IPS-18a (cell line): ENCODE measurements at regions not wholly inside any gene's neighbourhood (a gene's known extent, or its start where the extent isn't known, plus 50 kb on each side); places are given as distances from the start of the nearest gene placed in this dataset.
"Not testable (repeated sequence)": the region's sequence is repeated elsewhere in the genome, so short reads cannot be mapped to it uniquely, and the experiment has no call there.

Source experiments
- H3K27ac ChIP-seq: one replicate; pipeline ENCODE4 v1.5.1; 2013; ENCODE audit warnings: low read length
- H3K27me3 ChIP-seq: one replicate; pipeline ENCODE4 v1.6.1; 2013; ENCODE audit warnings: mild to moderate bottlenecking, low read length; ENCODE audit not compliant: control insufficient read depth, insufficient read depth
- H3K36me3 ChIP-seq: one replicate; pipeline ENCODE4 v1.6.1; 2013; ENCODE audit warnings: low read depth, low read length; ENCODE audit not compliant: control insufficient read depth
- H3K4me1 ChIP-seq: one replicate; pipeline ENCODE4 v1.6.1; 2013; ENCODE audit warnings: low read depth, low read length; ENCODE audit not compliant: control insufficient read depth
- H3K4me3 ChIP-seq: one replicate; pipeline ENCODE4 v1.5.1; 2013; ENCODE audit warnings: low read length
- H3K9ac ChIP-seq: one replicate; pipeline ENCODE4 v1.6.1; 2013; ENCODE audit warnings: mild to moderate bottlenecking, low read length, moderate library complexity
- H3K9me3 ChIP-seq: one replicate; pipeline ENCODE4 v1.6.1; 2013; ENCODE audit warnings: low read depth, low read length; ENCODE audit not compliant: control insufficient read depth

GRCh38 chr3:194904999-194905398 lies 219.3 kb downstream of the FAM43A start:
- H3K9me3 ChIP-seq, H3K27me3 ChIP-seq, H3K4me1 ChIP-seq, H3K9ac ChIP-seq, H3K27ac ChIP-seq, H3K4me3 ChIP-seq, H3K36me3 ChIP-seq: not testable (repeated sequence)

DNA sequence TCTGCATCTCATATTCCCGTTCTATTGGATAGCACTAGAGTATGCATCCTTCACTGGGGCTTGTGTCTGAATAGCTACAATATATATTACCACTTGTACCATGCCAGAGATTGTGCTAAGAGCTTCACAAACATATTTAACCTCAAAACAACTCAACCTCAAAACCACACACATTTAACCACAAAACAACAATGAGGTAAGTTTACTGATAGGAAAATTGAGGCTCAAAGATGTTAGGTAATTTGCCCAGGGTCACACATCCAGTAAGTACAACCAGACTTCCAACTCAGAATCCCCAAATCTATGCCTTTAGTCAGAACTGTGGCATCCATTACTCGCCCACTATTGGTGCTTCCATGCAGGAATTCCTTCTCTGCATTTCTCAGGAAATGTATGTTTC lies 220.0 kb downstream of the FAM43A start:
- Histone ChIP-seq H3K27ac (no peak overlapping the region), H3K4me3 (no peak overlapping the region), H3K4me1 (no peaks in the 10 kb centered on the region), H3K36me3 (no peaks in the 10 kb centered on the region), H3K9ac (no peak overlapping the region), H3K9me3 (no peaks in the 10 kb centered on the region), H3K27me3 (no peaks in the 10 kb centered on the region)

GRCh38 chr3:194906229-194906629 lies 220.5 kb downstream of the FAM43A start:
- H3K4me1 ChIP-seq = no peaks in the 10 kb centered on the region
- H3K9ac ChIP-seq = no peak overlapping the region
- no peaks in the 10 kb centered on the region for H3K9me3 ChIP-seq
- no peak overlapping the region for H3K4me3 ChIP-seq
- H3K27me3 ChIP-seq = no peaks in the 10 kb centered on the region
- H3K36me3 ChIP-seq = no peaks in the 10 kb centered on the region
- no peak overlapping the region for H3K27ac ChIP-seq

DNA sequence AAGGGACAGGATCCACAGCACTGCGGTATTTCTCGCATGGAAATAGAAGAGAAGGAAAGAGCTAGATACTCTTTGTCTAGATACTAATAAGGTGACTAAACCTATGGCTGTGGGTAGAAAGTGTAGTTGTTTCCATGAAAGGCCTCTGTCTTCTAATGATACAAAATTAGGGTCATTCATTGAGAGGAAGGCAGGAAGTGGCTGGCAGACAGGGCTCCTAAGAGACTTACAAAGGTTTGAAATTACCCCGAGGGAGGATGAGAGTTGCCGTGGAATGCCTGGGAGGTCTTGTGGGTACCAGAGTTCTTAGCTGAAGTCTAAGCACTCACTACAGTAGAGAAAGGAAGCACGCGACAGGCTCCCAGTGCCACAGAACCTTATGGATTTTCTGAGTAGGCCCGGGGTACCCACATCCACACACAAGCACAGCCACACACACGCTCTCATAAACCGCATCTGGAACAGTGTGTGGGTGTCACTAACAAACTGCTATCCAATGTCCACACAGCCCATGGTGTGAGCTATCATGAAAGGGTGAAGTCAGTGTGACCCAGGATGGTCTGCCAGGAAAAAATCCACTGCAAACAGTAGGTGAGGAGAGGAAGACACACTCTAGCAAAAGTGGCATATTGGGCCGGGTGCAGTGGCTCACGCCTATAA lies 221.4 kb downstream of the FAM43A start:
- no peaks in the 10 kb centered on the region for H3K36me3 ChIP-seq
- H3K4me3 ChIP-seq = no peak overlapping the region
- no peaks in the 10 kb centered on the region for H3K27me3 ChIP-seq
- no peak overlapping the region for H3K9ac ChIP-seq
- no peaks in the 10 kb centered on the region for H3K4me1 ChIP-seq
- H3K9me3 ChIP-seq = no peaks in the 10 kb centered on the region
- H3K27ac ChIP-seq = no peak overlapping the region

DNA sequence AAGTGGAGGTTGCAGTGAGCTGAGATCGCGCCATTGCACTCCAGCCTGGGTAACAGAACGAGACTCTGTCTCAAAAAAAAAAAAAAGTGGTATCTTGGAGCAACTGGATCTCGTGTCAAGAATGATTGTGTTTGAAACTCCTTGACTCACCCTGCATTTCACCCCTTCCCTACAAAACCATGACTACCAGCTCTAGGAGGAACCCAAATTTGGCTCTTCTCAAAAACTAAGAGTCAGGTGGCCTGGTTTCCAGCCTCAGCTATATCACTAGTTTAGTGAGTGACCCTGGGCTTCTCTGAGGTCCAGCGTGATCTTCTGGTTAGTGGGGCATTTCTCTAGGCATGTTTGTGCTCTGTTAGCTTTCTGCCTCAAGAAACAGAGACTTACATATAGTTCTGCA lies 222.1 kb downstream of the FAM43A start:
- Histone ChIP-seq H3K9ac (no peak overlapping the region), H3K4me1 (no peaks in the 10 kb centered on the region), H3K9me3 (no peaks in the 10 kb centered on the region), H3K27ac (no peak overlapping the region), H3K4me3 (no peak overlapping the region), H3K36me3 (no peaks in the 10 kb centered on the region), H3K27me3 (no peaks in the 10 kb centered on the region)

DNA sequence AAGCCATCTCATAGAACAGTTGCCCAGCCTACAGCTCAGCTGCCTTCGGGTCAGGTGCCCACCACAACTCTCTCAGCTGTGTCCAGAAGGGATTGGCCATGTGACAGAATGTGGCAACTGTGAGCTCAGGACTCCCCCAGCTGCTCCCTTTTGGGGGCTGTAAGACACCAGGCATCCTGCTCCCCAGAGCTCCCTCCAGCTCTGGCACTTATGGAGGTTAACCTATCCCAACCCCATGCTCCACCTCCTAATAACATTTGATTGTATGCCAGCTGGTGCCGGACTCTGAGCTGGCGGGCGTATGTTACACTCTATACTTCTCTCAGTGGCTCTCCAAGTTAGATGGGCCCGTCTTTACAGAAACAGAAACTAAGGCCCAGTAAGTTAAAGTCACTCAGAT lies 222.8 kb downstream of the FAM43A start:
- no peak overlapping the region for H3K9ac ChIP-seq
- H3K9me3 ChIP-seq = no peaks in the 10 kb centered on the region

DNA sequence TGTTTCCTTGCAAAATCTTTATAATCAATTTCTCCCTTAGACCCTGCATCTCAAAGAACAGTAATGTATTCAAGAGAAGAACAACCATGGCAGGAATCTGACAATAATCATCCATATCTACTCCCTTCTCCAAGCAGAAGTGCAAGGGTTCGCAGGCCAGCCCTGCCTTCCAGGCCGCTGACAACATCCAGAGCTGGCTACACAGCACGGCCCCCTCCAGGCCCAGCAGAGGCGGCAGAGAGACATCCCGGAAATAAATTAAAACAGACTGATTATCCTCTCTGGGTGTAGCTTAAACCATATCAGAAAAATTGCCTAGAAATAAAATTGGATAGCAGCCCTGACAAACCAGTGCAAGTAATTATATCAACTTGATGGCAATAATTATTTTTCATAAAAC lies 223.3 kb downstream of the FAM43A start:
- H3K27ac ChIP-seq = no peak overlapping the region
- H3K9me3 ChIP-seq = no peaks in the 10 kb centered on the region
- H3K36me3 ChIP-seq = no peaks in the 10 kb centered on the region
- H3K4me1 ChIP-seq = no peaks in the 10 kb centered on the region
- H3K27me3 ChIP-seq = no peaks in the 10 kb centered on the region
- H3K4me3 ChIP-seq = no peak overlapping the region
- H3K9ac ChIP-seq = no peak overlapping the region

More for the DNA sequence above, 222.8 kb downstream of the FAM43A start:
- Histone ChIP-seq H3K27ac (no peak overlapping the region), H3K4me1 (no peaks in the 10 kb centered on the region), H3K36me3 (no peaks in the 10 kb centered on the region), H3K27me3 (no peaks in the 10 kb centered on the region), H3K4me3 (no peak overlapping the region)

- Histone ChIP-seq H3K36me3 (no peaks in the 10 kb centered on the region), H3K27ac (no peak overlapping the region), H3K4me3 (no peak overlapping the region), H3K9me3 (no peaks in the 10 kb centered on the region), H3K27me3 (no peaks in the 10 kb centered on the region), H3K9ac (no peak overlapping the region), H3K4me1 (no peaks in the 10 kb centered on the region)
These were observed 224.8 kb downstream of the FAM43A start for GRCh38 chr3:194910414-194910984.

GRCh38 chr3:194913316-194913715 lies 227.6 kb downstream of the FAM43A start:
- H3K27ac ChIP-seq = no peak overlapping the region
- no peaks in the 10 kb centered on the region for H3K9me3 ChIP-seq
- H3K9ac ChIP-seq = no peak overlapping the region
- H3K4me1 ChIP-seq = no peaks in the 10 kb centered on the region
- H3K27me3 ChIP-seq = no peaks in the 10 kb centered on the region
- no peak overlapping the region for H3K4me3 ChIP-seq
- H3K36me3 ChIP-seq = no peaks in the 10 kb centered on the region

- H3K4me1 ChIP-seq, H3K27ac ChIP-seq, H3K27me3 ChIP-seq, H3K9ac ChIP-seq, H3K36me3 ChIP-seq, H3K4me3 ChIP-seq, H3K9me3 ChIP-seq: not testable (repeated sequence)
These were observed 239.2 kb downstream of the FAM43A start for GRCh38 chr3:194924889-194925288.

DNA sequence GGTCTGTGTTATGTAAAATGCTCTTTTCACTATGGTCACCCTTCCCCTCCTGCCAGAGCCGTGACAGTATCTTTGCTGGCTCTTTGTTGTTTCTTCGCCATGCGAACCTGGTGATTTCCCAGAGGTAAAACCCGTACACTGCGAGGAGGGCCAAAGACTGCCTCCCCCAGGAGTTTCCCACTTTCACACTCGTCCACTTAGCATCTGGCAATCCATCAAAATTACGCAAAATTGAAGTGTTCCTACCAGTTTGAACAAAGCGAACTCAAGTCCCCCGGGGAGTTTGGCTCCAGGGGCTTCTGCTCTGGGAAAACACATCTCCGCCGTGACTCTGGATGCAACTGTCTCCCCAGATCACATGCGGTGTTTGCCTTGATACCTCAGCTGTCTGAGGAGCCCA lies 239.9 kb downstream of the FAM43A start:
- Histone ChIP-seq H3K4me3 (no peak overlapping the region), H3K4me1 (peaks cover 8% of the 10 kb centered on the region)

DNA sequence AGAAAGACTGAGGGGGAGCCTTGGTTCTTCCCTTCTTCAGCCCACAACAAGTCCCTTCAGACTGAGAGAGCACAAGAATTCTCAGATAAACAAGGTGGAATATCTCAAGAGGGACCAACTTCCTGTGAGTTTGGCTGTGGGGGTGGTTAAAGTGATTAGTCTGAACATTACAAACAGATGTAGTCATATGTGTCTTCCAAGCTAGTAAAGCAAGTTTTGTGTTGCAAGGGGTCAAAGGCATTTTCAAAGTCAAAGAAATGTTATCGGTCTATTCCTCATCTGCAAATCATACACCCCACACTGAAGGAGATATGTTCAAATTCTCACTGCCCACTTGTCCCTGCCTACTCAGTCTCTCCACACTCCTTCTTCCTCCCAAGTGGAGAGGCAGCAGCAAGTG lies 242.5 kb downstream of the FAM43A start:
- Histone ChIP-seq H3K4me3 (no peak overlapping the region), H3K9me3 (peaks cover 4% of the 10 kb centered on the region), H3K9ac (no peak overlapping the region), H3K36me3 (no peaks in the 10 kb centered on the region), H3K27ac (no peak overlapping the region), H3K4me1 (peaks cover 8% of the 10 kb centered on the region), H3K27me3 (no peaks in the 10 kb centered on the region)

More for the DNA sequence above, 239.9 kb downstream of the FAM43A start:
- Histone ChIP-seq H3K9me3 (peaks cover 4% of the 10 kb centered on the region), H3K27me3 (no peaks in the 10 kb centered on the region), H3K9ac (no peak overlapping the region), H3K27ac (no peak overlapping the region), H3K36me3 (no peaks in the 10 kb centered on the region)
